ENCODE measurements at regions not wholly inside any gene's neighbourhood (a gene's known extent, or its start where the extent isn't known, plus 50 kb on each side); places are given as distances from the start of the nearest gene placed in this dataset.

- TF ChIP-seq MAX (IDR thresholded peaks at IDR 0.05): no peak
- no peak for TF ChIP-seq NPAS2 (CRISPR knock-in tag; IDR thresholded peaks at IDR 0.05; ENCODE audit: borderline replicate concordance)
- TF ChIP-seq FOSB (CRISPR knock-in tag; IDR thresholded peaks at IDR 0.05): no peak
- TF ChIP-seq CHD2 (IDR thresholded peaks at IDR 0.05; ENCODE audit: low read length, partially characterized antibody): no peak
- no peak for TF ChIP-seq CBX8 (IDR thresholded peaks at IDR 0.05)
- no peak for TF ChIP-seq ZFP36 (IDR thresholded peaks at IDR 0.05; ENCODE audit: borderline replicate concordance, partially characterized antibody)
- TF ChIP-seq JUNB (IDR thresholded peaks at IDR 0.05): no peak
- TF ChIP-seq BCL3 (IDR thresholded peaks at IDR 0.05): no peak
- TF ChIP-seq RNF2 (IDR thresholded peaks at IDR 0.05; ENCODE audit: borderline replicate concordance, low read depth): no peak
- TF ChIP-seq HOXA7 (CRISPR knock-in tag; IDR thresholded peaks at IDR 0.05): no peak
- TF ChIP-seq MAFK (IDR thresholded peaks at IDR 0.05; ENCODE audit: partially characterized antibody): no peak
- no peak for TF ChIP-seq E2F6 (IDR thresholded peaks at IDR 0.05; ENCODE audit: borderline replicate concordance, low read depth)
- TF ChIP-seq ELK1 (IDR thresholded peaks at IDR 0.05; ENCODE audit: low read depth, low read length): no peak
- TF ChIP-seq ESRRA (IDR thresholded peaks at IDR 0.05; ENCODE audit: borderline replicate concordance, low read length): no peak
- TF ChIP-seq REST (IDR thresholded peaks at IDR 0.05): no peak
- H3K27ac ChIP-seq: no peak overlapping the region
- FAIRE-seq: no peak
Measured at GRCh38 chr7:41315764-41316163, 387.1 kb downstream of the INHBA start.

GRCh38 chr7:41313171-41313570 is 389.7 kb downstream of the INHBA start:
- TF ChIP-seq HOXA7 (CRISPR knock-in tag; IDR thresholded peaks at IDR 0.05) (no peak), RCOR1 (IDR thresholded peaks at IDR 0.05; ENCODE audit: low read depth, low read length) (no peak), KDM5A (IDR thresholded peaks at IDR 0.05) (no peak), EP300 (IDR thresholded peaks at IDR 0.05) (no peak), ELK1 (IDR thresholded peaks at IDR 0.05; ENCODE audit: low read depth, low read length) (no peak), GATA3 (IDR thresholded peaks at IDR 0.05; ENCODE audit: borderline replicate concordance) (no peak), SREBF2 (IDR thresholded peaks at IDR 0.05) (no peak), NPAS2 (CRISPR knock-in tag; IDR thresholded peaks at IDR 0.05; ENCODE audit: borderline replicate concordance) (no peak), EHF (CRISPR knock-in tag; IDR thresholded peaks at IDR 0.05) (no peak)
- WGBS (ENCODE audit: missing lambda C conversion rate): 8% methylated on average over 1 of the region's 1 CpG
- Histone ChIP-seq H3K4me3 (no peak overlapping the region), H3K4me1 (no peaks in the 10 kb centered on the region), H3K9me3 (no peaks in the 10 kb centered on the region), H3K27ac (no peak overlapping the region), H3K4me2 (no peak overlapping the region)
- CTCF ChIA-PET: interaction anchor here (1.1 kb wide), 1 partner anchor 24 kb away, joined by 3 read pairs; no protein-coding TSS in a partner anchor
- ATAC-seq: no peak
- FAIRE-seq: no peak
- DNase-seq (ENCODE audit: low read depth in 1 of 2, low spot score in 1 of 2): no peak
- POLR2A ChIA-PET: no interaction called here

More at GRCh38 chr7:41315764-41316163, 387.1 kb downstream of the INHBA start:
- ChIA-PET POLR2A (no interaction called here), CTCF (interaction anchor here (0.6 to 1.2 kb wide), 2 partner anchors 35 to 234 kb away, joined by 3 to 4 read pairs; no protein-coding TSS in a partner anchor)
- H3K9me3 ChIP-seq: no peaks in the 10 kb centered on the region; the same call in 2 of the 3 replicates
- DNase-seq (ENCODE audit: low read depth in 1 of 2, low spot score in 1 of 2): no peak
- WGBS (ENCODE audit: missing lambda C conversion rate): 21% methylated on average over 4 of the region's 4 CpGs
- H3K4me1 ChIP-seq: no peaks in the 10 kb centered on the region
- no peak overlapping the region for H3K4me3 ChIP-seq
- no peak for ATAC-seq
- H3K4me2 ChIP-seq: no peak overlapping the region

All from A549 (cell line).